OCI-LY7 (cell line): ENCODE measurements at regions not wholly inside any gene's neighbourhood (a gene's known extent, or its start where the extent isn't known, plus 50 kb on each side); places are given as distances from the start of the nearest gene placed in this dataset.

Source experiments
- BruUV-seq: library from RNA; stranded (reverse); fragments of 400-500 nt; replicated peaks from 2 replicates; lab custom pipeline; 2021; lab: Mats Ljungman, UMichigan
- CTCF ChIA-PET: fragments of 300-600 bp; sonication (Branson Sonifier 250); formaldehyde crosslinking; loops from one replicate; lab custom pipeline; 2022; ENCODE audit warnings: antibody characterized with exemption; ENCODE audit not compliant: unreplicated experiment; lab: Charles Lee
- POLR2A ChIA-PET: fragments of 300-600 bp; sonication (Branson Sonifier 250); formaldehyde crosslinking; loops from one replicate; lab custom pipeline; 2022; ENCODE audit warnings: antibody characterized with exemption; lab: Charles Lee
- DNase-seq: peaks from one replicate; pipeline ENCODE4 v3.0.0-alpha.2; 2015; ENCODE audit warnings: low spot score
- H2AFZ ChIP-seq: fragments of 200-600 bp; sonication (generic), shearing (Covaris generic); 2 replicates; pipeline ENCODE4 v1.6.1; 2014; ENCODE audit warnings: mild to moderate bottlenecking, antibody characterized with exemption, low read length, moderate library complexity
- H3K27ac ChIP-seq: fragments of 200-600 bp; sonication (generic); 2 replicates; pipeline ENCODE4 v1.5.1; 2014; ENCODE audit warnings: mixed run types, low read depth, mild to moderate bottlenecking, moderate library complexity, low read length, inconsistent platforms; ENCODE audit not compliant: poor library complexity, severe bottlenecking
- H3K36me3 ChIP-seq: fragments of 200-600 bp; sonication (generic); 2 replicates; pipeline ENCODE4 v1.6.1; 2014; ENCODE audit warnings: mild to moderate bottlenecking, antibody characterized with exemption, low read length, moderate library complexity, mixed read lengths; ENCODE audit not compliant: insufficient read depth
- H3K4me1 ChIP-seq: fragments of 200-600 bp; sonication (generic); 2 replicates; pipeline ENCODE4 v1.5.1; 2014; ENCODE audit warnings: mild to moderate bottlenecking, low read length; ENCODE audit not compliant: insufficient read depth, poor library complexity, severe bottlenecking
- H3K4me2 ChIP-seq: fragments of 200-600 bp; sonication (generic); 2 replicates; pipeline ENCODE4 v1.6.1; 2014; ENCODE audit warnings: mild to moderate bottlenecking, low read length
- H3K4me3 ChIP-seq: fragments of 200-600 bp; sonication (generic); 2 replicates; pipeline ENCODE4 v1.5.1; 2014; ENCODE audit warnings: mild to moderate bottlenecking, low read depth, low read length; ENCODE audit not compliant: poor library complexity, severe bottlenecking
- H3K79me2 ChIP-seq: fragments of 200-600 bp; sonication (generic); 2 replicates; pipeline ENCODE4 v1.6.1; 2016; ENCODE audit warnings: low read depth, mild to moderate bottlenecking, low read length, moderate library complexity, mixed read lengths; ENCODE audit not compliant: insufficient read depth
- H3K9me2 ChIP-seq: fragments of 200-600 bp; sonication (generic); 2 replicates; pipeline ENCODE4 v1.6.1; 2016; ENCODE audit warnings: mild to moderate bottlenecking, low read length, mixed read lengths; ENCODE audit not compliant: insufficient read depth
- H3K9me3 ChIP-seq: fragments of 200-600 bp; sonication (generic); 2 replicates; pipeline ENCODE4 v1.6.1; 2014; ENCODE audit warnings: mild to moderate bottlenecking, mixed run types, low read length, mixed read lengths
- H4K20me1 ChIP-seq: fragments of 200-600 bp; sonication (generic); 2 replicates; pipeline ENCODE4 v1.6.1; 2014; ENCODE audit warnings: mild to moderate bottlenecking, antibody characterized with exemption, low read length, moderate library complexity, mixed read lengths; ENCODE audit not compliant: insufficient read depth
- EZH2phosphoT487 ChIP-seq: fragments of 200-600 bp; sonication (generic); IDR thresholded peaks from 2 replicates; pipeline ENCODE4 v1.6.1; 2018; ENCODE audit warnings: low read depth, borderline replicate concordance, mild to moderate bottlenecking, mixed run types, antibody characterized with exemption, low read length, moderate library complexity, mixed read lengths
- intact Hi-C: fragments of 100-400 bp; cut with micrococcal nuclease; formaldehyde crosslinking; loops from one replicate; pipeline ENCODE4 v1.10.0; 2022; ENCODE audit not compliant: unreplicated experiment
- TF ChIP-seq, protein P1 (sequence below): fragments of 200-600 bp; sonication (generic); conservative IDR thresholded peaks from 2 replicates; pipeline ENCODE4 v1.5.1; 2014; ENCODE audit warnings: mild to moderate bottlenecking, antibody characterized with exemption, low read length, moderate library complexity, mixed read lengths

DNA sequence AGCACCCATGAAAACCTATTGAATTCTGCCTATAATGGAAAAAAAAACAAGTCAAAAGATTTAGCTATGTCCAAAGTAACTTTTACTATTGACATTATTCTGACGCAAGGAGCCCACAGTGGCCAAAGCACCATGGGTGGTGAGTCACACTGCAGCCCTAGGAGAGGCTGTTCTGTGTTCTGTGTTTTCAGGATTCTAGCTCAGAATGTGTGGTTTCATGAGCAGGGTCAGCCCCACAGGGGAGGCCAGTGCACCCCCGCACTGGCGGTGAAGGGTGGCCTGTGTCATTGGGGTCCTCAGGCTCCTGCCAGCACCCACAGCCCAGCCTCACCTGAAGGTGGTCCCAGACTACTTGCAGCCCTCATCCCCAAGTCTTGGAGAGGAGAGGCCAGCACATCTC is 112.2 kb downstream of the BRD1 start:
- ChIA-PET CTCF (no interaction called here), POLR2A (no interaction called here)
- H3K36me3 ChIP-seq: no peaks in the 10 kb centered on the region
- H4K20me1 ChIP-seq: no peaks in the 10 kb centered on the region
- H3K9me2 ChIP-seq: no peaks in the 10 kb centered on the region
- no peak overlapping the region for H3K27ac ChIP-seq
- no peak overlapping the region for H2AFZ ChIP-seq
- no TSS peak for BruUV-seq
- no peak overlapping the region for H3K4me2 ChIP-seq
- no peaks in the 10 kb centered on the region for H3K4me1 ChIP-seq
- H3K9me3 ChIP-seq: no peaks in the 10 kb centered on the region
- no peak for DNase-seq
- no peaks in the 10 kb centered on the region for H3K79me2 ChIP-seq
- TF ChIP-seq, protein P1, sequence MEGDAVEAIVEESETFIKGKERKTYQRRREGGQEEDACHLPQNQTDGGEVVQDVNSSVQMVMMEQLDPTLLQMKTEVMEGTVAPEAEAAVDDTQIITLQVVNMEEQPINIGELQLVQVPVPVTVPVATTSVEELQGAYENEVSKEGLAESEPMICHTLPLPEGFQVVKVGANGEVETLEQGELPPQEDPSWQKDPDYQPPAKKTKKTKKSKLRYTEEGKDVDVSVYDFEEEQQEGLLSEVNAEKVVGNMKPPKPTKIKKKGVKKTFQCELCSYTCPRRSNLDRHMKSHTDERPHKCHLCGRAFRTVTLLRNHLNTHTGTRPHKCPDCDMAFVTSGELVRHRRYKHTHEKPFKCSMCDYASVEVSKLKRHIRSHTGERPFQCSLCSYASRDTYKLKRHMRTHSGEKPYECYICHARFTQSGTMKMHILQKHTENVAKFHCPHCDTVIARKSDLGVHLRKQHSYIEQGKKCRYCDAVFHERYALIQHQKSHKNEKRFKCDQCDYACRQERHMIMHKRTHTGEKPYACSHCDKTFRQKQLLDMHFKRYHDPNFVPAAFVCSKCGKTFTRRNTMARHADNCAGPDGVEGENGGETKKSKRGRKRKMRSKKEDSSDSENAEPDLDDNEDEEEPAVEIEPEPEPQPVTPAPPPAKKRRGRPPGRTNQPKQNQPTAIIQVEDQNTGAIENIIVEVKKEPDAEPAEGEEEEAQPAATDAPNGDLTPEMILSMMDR: no peak
- TF ChIP-seq EZH2phosphoT487: no peak
- H3K4me3 ChIP-seq: no peak overlapping the region
- intact Hi-C loops: no loop called here

DNA sequence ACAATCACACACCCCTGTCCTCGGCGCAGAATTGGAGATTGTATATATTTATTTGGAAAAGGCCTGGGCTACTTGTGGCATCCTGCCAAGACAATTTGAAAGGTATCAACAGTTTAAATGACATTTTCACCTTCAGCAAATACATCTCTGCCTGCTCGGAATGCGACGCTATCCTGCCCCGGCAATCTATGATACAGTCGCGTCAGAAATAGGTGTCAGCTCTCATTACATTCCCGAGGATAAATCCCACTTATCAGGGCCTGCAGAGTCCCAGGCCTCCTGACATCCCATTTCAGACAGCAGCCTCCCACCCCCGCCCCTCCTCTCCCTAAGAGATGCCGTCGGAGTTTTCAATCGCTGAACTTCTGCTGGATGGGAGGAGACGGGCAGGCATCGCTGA is 114.7 kb downstream of the BRD1 start:
- CTCF ChIA-PET: no interaction called here
- H3K4me1 ChIP-seq: no peaks in the 10 kb centered on the region

DNA sequence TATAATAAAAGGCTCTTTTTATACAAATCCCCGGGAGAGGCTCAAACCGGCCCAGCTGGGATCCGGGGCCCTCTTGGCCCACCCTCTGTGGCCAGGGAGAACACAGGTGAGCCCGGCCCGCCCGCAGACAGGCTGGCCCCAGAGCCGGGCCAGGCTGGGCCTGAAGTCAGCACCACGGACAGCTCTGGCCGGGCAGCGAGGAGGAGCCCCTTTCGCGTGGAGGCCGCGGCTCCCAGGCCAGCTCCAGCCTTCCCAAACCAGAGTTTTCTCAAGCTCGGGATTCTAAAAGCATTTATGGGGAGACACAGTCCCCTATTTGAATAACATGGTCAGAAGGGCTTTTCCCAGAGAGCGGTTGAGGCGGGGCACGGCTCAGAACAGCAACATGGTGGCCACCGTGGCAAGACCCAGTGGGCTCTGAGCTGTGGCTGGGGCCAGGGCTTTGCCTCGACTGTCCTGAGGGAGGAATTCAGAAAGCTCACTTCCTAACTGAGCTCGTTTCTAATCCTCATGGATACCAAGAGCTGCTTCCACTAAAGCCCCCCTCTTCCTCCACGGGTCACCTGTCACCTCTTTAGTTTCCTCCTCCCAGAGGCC is 115.4 kb downstream of the BRD1 start:
- no peak for DNase-seq
- Histone ChIP-seq H3K4me2 (no peak overlapping the region), H3K9me3 (no peaks in the 10 kb centered on the region), H3K9me2 (no peaks in the 10 kb centered on the region), H3K4me1 (no peaks in the 10 kb centered on the region), H2AFZ (no peak overlapping the region), H3K36me3 (no peaks in the 10 kb centered on the region), H3K27ac (no peak overlapping the region), H3K4me3 (no peak overlapping the region), H4K20me1 (no peaks in the 10 kb centered on the region), H3K79me2 (no peaks in the 10 kb centered on the region)
- TF ChIP-seq EZH2phosphoT487: no peak
- TF ChIP-seq, protein P1: no peak
- CTCF ChIA-PET: no interaction called here
- no TSS peak for BruUV-seq
- POLR2A ChIA-PET: no interaction called here
- intact Hi-C loops: no loop called here

More for the DNA sequence above, 114.7 kb downstream of the BRD1 start:
- no peaks in the 10 kb centered on the region for H3K9me3 ChIP-seq
- no peak for TF ChIP-seq EZH2phosphoT487
- TF ChIP-seq, protein P1: no peak
- POLR2A ChIA-PET: no interaction called here
- no peak for DNase-seq
- H3K4me3 ChIP-seq: no peak overlapping the region
- no TSS peak for BruUV-seq
- no peaks in the 10 kb centered on the region for H4K20me1 ChIP-seq
- no peaks in the 10 kb centered on the region for H3K79me2 ChIP-seq
- H3K36me3 ChIP-seq: no peaks in the 10 kb centered on the region
- H3K4me2 ChIP-seq: no peak overlapping the region
- no peak overlapping the region for H2AFZ ChIP-seq
- no peak overlapping the region for H3K27ac ChIP-seq
- intact Hi-C loops: no loop called here
- no peaks in the 10 kb centered on the region for H3K9me2 ChIP-seq
